DOHH2 (cell line): ENCODE measurements at regions not wholly inside any gene's neighbourhood (a gene's known extent, or its start where the extent isn't known, plus 50 kb on each side); places are given as distances from the start of the nearest gene placed in this dataset.
"Not testable (repeated sequence)": the region's sequence is repeated elsewhere in the genome, so short reads cannot be mapped to it uniquely, and the experiment has no call there.

Experiments used
- H3F3A ChIP-seq: fragments of 200-600 bp; sonication (generic), shearing (Covaris generic); 2 replicates; pipeline ENCODE4 v1.6.0; 2016; ENCODE audit warnings: antibody characterized with exemption, mild to moderate bottlenecking; ENCODE audit not compliant: control insufficient read depth, insufficient read depth
- H3K27ac ChIP-seq: fragments of 200-600 bp; sonication (generic); 2 replicates; pipeline ENCODE4 v1.5.1; 2014; ENCODE audit warnings: low read depth, mild to moderate bottlenecking, low read length, moderate library complexity
- H3K27me3 ChIP-seq: fragments of 200-600 bp; sonication (generic); 2 replicates; pipeline ENCODE4 v1.6.1; 2014; ENCODE audit warnings: mild to moderate bottlenecking, low read length, mixed read lengths; ENCODE audit not compliant: control insufficient read depth
- H3K36me3 ChIP-seq: fragments of 200-600 bp; sonication (generic); 2 replicates; pipeline ENCODE4 v1.6.1; 2014; ENCODE audit warnings: mild to moderate bottlenecking, low read length, moderate library complexity, mixed read lengths; ENCODE audit not compliant: control insufficient read depth
- H3K4me1 ChIP-seq: fragments of 200-600 bp; sonication (generic); 2 replicates; pipeline ENCODE4 v1.6.1; 2014; ENCODE audit warnings: mild to moderate bottlenecking, low read length, mixed read lengths; ENCODE audit not compliant: control insufficient read depth
- H3K4me2 ChIP-seq: fragments of 200-600 bp; sonication (generic); 2 replicates; pipeline ENCODE4 v1.6.0; 2014; ENCODE audit warnings: mild to moderate bottlenecking, low read length, moderate library complexity
- H3K4me3 ChIP-seq: fragments of 200-600 bp; sonication (generic); 2 replicates; pipeline ENCODE4 v1.5.1; 2014; ENCODE audit warnings: mild to moderate bottlenecking, low read length, mixed read lengths
- H3K79me2 ChIP-seq: fragments of 200-600 bp; sonication (generic); 2 replicates; pipeline ENCODE4 v1.6.1; 2014; ENCODE audit warnings: mild to moderate bottlenecking, low read length, mixed read lengths; ENCODE audit not compliant: control insufficient read depth
- H3K9me2 ChIP-seq: fragments of 200-600 bp; sonication (generic); replicated peaks from 2 replicates; pipeline ENCODE4 v1.6.1; 2014; ENCODE audit warnings: mild to moderate bottlenecking, low read length, mixed read lengths; ENCODE audit not compliant: control insufficient read depth
- H3K9me3 ChIP-seq: fragments of 200-600 bp; sonication (generic); 2 replicates; pipeline ENCODE4 v1.6.1; 2014; ENCODE audit warnings: antibody characterized with exemption, low read length, mixed read lengths; ENCODE audit not compliant: control insufficient read depth, insufficient read depth
- H4K20me1 ChIP-seq: fragments of 200-600 bp; sonication (generic); 2 replicates; pipeline ENCODE4 v1.6.0; 2014; ENCODE audit warnings: low read depth, mild to moderate bottlenecking, antibody characterized with exemption, low read length, moderate library complexity; ENCODE audit not compliant: control insufficient read depth, insufficient read depth

DNA sequence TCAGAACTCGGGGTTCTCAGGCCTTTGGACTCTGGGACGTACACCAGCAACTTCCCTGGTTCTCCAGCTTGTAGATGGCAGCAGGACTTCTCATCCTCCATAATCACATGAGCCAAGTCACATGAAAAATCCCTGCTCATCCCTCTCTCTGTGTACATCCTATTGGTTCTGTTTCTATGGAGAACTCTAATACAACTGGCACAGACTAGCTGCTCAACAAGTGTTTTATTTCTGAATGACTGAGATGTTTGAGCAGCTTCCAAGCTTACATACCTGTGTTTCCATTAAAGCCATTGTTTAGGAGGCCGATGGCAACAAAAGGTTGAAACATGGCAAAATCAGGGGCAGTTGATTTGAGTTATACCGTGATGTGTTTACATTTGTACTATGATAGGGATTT lies 122.2 kb upstream of the FAM20C start:
- H3K27me3 ChIP-seq, H3K79me2 ChIP-seq, H3K27ac ChIP-seq, H4K20me1 ChIP-seq, H3F3A ChIP-seq, H3K36me3 ChIP-seq, H3K4me1 ChIP-seq, H3K9me3 ChIP-seq, H3K4me2 ChIP-seq, H3K9me2 ChIP-seq, H3K4me3 ChIP-seq: not testable (repeated sequence)

DNA sequence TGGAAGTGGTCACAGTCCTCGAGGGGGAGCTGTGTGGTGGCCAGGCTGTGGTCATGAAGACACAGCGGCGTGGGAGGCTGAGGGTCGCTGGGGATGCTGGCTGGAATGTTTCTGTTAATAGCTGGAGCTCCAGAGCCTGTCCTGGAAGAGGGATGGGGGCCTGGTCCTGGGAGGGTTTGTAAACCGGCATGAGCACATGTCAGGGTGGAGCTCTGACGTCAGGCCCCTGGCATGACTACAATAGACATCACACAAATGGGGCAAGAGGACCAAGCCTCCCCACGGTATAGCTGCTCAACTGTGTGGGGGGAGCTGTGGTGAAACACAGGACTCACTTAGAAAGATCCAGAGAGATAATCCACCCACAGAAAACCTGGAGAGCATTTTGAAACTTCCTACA lies 121.4 kb upstream of the FAM20C start:
- H3K36me3 ChIP-seq, H3K9me2 ChIP-seq, H3K4me2 ChIP-seq, H3F3A ChIP-seq, H3K4me1 ChIP-seq, H3K79me2 ChIP-seq, H4K20me1 ChIP-seq, H3K27me3 ChIP-seq, H3K9me3 ChIP-seq, H3K27ac ChIP-seq, H3K4me3 ChIP-seq: not testable (repeated sequence)

DNA sequence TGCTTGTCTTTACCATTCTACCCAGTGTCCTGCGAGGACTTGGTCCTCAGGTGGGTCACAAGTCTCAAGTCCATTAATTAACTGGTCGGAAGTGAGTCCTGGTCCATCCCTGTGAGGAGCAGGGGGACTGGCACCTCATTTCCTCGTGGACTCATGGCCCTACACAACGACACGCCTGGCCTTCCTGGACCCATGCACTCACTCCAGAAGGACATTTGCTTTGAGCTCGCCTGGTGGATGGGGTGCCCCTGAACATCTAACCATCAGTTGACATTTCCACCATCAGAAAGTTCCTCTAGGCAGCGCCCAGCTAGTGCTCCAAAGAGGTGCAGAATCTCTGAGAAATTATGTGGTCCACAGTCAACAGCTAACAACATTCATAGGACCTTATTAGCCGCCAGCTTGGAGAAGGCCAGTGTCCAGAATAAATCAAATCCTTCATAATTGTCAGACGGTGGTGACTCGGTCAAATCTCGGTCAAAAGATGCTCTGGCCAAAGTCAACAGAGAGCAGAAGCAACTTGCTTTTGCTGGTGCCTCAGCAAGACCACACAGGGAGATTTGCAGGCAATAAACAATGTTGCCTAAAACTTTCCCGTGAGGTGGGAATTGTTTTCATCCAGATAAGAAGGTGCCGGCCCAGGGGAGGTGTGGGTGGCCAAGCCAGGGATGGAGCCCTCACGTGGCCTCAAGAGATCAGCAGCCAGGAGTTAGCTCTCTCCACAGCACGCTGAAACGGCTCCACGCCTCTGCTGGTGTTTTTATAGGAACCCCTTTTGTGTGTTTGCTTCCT lies 119.9 kb upstream of the FAM20C start:
- not testable (repeated sequence) for H3K36me3 ChIP-seq, H3K4me2 ChIP-seq, H3K27me3 ChIP-seq, H3K4me3 ChIP-seq, H3F3A ChIP-seq, H3K27ac ChIP-seq, H4K20me1 ChIP-seq, H3K9me3 ChIP-seq, H3K79me2 ChIP-seq, H3K9me2 ChIP-seq, H3K4me1 ChIP-seq

DNA sequence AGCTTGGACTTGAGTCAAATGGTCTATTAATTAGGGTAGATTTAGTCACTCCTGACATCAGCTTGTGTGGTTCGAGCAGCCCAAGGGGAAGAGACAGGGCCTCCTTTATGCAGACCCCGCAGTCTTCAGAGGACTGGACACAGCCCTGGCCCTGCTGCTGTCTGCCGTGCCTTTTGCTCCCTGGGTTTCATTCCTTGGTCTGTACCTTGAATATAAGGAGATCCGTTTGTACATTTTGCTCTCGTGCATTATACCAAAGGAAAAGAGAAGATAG lies 119.4 kb upstream of the FAM20C start:
- not testable (repeated sequence) for H3K79me2 ChIP-seq, H3K4me2 ChIP-seq, H3K27me3 ChIP-seq, H3K27ac ChIP-seq, H3F3A ChIP-seq, H3K9me3 ChIP-seq, H3K4me3 ChIP-seq, H3K36me3 ChIP-seq, H3K9me2 ChIP-seq, H4K20me1 ChIP-seq, H3K4me1 ChIP-seq

DNA sequence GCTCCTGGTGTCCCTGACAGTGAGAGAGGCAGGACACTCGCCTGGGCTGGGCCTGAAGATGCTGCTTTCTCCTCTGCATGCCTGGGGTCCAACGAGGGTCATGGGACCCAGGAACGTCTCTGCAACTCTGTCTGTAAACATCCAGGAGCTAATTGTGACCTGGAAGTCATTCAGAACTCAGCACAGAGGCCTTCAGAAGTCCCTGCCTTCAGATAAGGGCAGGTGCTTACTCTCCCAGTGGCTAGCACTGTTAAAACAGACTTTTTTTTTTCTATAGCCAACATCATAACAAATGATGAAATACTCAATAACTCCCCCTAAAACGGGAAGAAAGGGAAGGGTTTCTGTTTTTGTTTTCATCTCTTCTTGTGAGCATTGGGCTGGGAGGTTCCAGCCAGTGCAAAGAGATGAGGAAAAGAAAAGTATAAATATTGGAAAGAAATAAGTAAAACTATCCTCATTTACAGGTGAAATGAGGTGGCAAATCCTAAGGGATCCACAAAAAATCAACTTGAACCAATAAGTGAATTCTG lies 118.3 kb upstream of the FAM20C start:
- H3F3A ChIP-seq, H3K27ac ChIP-seq, H3K4me3 ChIP-seq, H3K9me2 ChIP-seq, H3K27me3 ChIP-seq, H3K36me3 ChIP-seq, H3K79me2 ChIP-seq, H4K20me1 ChIP-seq, H3K4me2 ChIP-seq, H3K4me1 ChIP-seq, H3K9me3 ChIP-seq: not testable (repeated sequence)

DNA sequence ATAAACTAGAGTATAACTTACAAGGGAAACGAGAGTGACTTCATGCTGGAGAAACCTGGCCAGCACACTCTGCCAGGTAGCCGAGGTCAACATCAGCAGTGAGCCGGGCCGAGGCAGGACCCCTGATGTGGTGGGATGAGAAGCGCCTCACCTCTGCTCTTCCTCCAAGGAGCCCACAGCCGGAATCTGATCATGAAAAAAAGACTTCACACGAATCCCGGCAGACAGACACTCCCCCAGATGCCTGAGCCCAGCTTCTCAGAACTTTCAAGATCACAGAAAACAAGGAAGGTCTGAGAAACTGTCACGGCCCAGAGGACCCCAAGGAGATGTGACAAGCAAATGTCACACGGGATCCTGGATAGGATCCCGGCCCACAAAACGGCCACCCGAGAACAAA lies 116.9 kb upstream of the FAM20C start:
- H3K4me2 ChIP-seq, H3K36me3 ChIP-seq, H3K9me3 ChIP-seq, H3K27ac ChIP-seq, H4K20me1 ChIP-seq, H3K4me1 ChIP-seq, H3K9me2 ChIP-seq, H3F3A ChIP-seq, H3K79me2 ChIP-seq, H3K4me3 ChIP-seq, H3K27me3 ChIP-seq: not testable (repeated sequence)

DNA sequence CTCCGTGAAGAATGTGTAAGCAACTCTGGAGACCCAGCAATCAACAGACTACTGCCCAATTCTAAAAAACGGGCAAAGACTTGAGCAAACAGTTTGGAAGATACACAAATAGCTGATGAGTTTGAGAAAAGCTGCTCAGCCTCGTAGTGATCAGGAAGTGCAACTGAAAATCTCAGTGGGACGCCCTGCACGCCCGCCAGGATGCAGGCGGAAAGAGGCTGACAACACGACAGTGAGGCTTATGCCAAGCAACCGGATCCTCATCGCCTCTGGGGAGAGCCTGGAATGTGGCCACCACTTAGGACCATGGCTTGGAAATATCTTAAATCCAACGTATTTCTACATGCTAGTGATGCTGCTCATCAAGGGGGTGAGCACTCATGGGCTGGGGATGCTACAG lies 116.2 kb upstream of the FAM20C start:
- not testable (repeated sequence) for H3K27me3 ChIP-seq, H3F3A ChIP-seq, H3K36me3 ChIP-seq, H3K79me2 ChIP-seq, H4K20me1 ChIP-seq, H3K27ac ChIP-seq, H3K9me3 ChIP-seq, H3K9me2 ChIP-seq, H3K4me2 ChIP-seq, H3K4me3 ChIP-seq, H3K4me1 ChIP-seq

DNA sequence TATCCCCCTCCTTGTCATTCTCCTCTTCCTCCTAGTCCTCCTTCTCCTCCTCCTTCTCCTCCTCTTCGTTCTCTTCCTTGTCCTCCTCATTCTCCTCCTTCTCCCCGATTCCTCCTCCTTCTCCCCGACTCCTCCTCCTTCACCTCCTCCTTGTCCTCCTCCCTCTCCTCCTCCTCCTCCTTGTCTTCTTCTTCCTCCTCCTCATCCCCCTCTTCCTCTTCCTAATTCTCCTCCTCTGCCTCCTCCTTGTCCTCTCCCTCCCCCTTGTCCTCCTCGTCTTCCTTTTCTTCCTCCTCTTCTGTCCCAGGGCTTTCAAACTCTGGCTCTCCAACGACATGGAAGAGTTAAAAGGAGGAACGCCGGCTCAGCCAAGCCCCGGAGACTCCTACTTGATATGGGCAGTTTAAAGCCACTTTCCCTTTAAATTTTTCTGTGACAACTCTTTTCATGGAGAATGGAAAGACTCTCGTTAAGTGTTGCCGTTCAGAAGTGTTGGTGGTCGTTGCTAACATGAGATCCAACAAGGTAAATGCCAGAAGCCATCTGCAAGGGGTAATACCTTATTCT lies 115.5 kb upstream of the FAM20C start:
- not testable (repeated sequence) for H3K27ac ChIP-seq, H3F3A ChIP-seq, H3K9me3 ChIP-seq, H4K20me1 ChIP-seq, H3K4me3 ChIP-seq, H3K79me2 ChIP-seq, H3K27me3 ChIP-seq, H3K4me1 ChIP-seq, H3K9me2 ChIP-seq, H3K4me2 ChIP-seq, H3K36me3 ChIP-seq
